ENCODE measurements at regions not wholly inside any gene's neighbourhood (a gene's known extent, or its start where the extent isn't known, plus 50 kb on each side); places are given as distances from the start of the nearest gene placed in this dataset.
"Not testable (repeated sequence)": the region's sequence is repeated elsewhere in the genome, so short reads cannot be mapped to it uniquely, and the experiment has no call there.

- H3K56ac ChIP-seq (replicated peaks; ENCODE audit: insufficient read length, low read depth, low read length); H3K4ac ChIP-seq (replicated peaks; ENCODE audit: insufficient read length, low read depth, low read length); H3K27me3 ChIP-seq (replicated peaks in 1 of 4; ENCODE audit: control insufficient read depth in 3 of 4, extremely low read depth in 1 of 4, insufficient read depth in 3 of 4, low read length in 3 of 4); H3K18ac ChIP-seq (ENCODE audit: extremely low read depth, low read length); H2BK12ac ChIP-seq (ENCODE audit: low read depth, low read length); H2BK120ac ChIP-seq (replicated peaks; ENCODE audit: low read depth, low read length); CTCF ChIA-PET (ENCODE audit: partially characterized antibody); H3K36me3 ChIP-seq (ENCODE audit: control insufficient read depth in 2 of 4, insufficient read depth in 4 of 4, low read length in 3 of 4); H3K4me1 ChIP-seq (replicated peaks in 1 of 4; ENCODE audit: control insufficient read depth in 3 of 4, insufficient read depth in 4 of 4, low read length in 3 of 4); H2AFZ ChIP-seq (ENCODE audit: low read length); H2AK5ac ChIP-seq (ENCODE audit: low read depth, low read length); H4K8ac ChIP-seq (ENCODE audit: extremely low read depth, insufficient read depth, low read length); H3K23me2 ChIP-seq (ENCODE audit: low read depth, low read length); DNase-seq (ENCODE audit: low read depth in 1 of 2, low spot score in 2 of 2); H4K91ac ChIP-seq (replicated peaks; ENCODE audit: insufficient read length, low read length); H3K27ac ChIP-seq (ENCODE audit: low read depth, low read length); H4K5ac ChIP-seq (ENCODE audit: insufficient read length, low read depth, low read length); H2BK20ac ChIP-seq (ENCODE audit: low read length); H3K14ac ChIP-seq (ENCODE audit: insufficient read length); H3K79me2 ChIP-seq (ENCODE audit: control insufficient read depth in 1 of 2, insufficient read depth in 2 of 2, low read length in 2 of 2); H2BK5ac ChIP-seq (ENCODE audit: low read depth, low read length); H4K20me1 ChIP-seq (replicated peaks in 1 of 2; ENCODE audit: control insufficient read depth in 1 of 2, insufficient read depth in 2 of 2, low read length in 2 of 2); H3K4me3 ChIP-seq (ENCODE audit: extremely low read depth in 1 of 4, insufficient read depth in 2 of 4, low read depth in 3 of 4, low read length in 4 of 4); FAIRE-seq; H3K4me2 ChIP-seq (ENCODE audit: insufficient read depth in 1 of 2, low read depth in 2 of 2, low read length in 2 of 2); H3K9ac ChIP-seq (replicated peaks in 1 of 4; ENCODE audit: extremely low read depth in 1 of 4, low read depth in 3 of 4, low read length in 3 of 4); H3K79me1 ChIP-seq (ENCODE audit: low read depth, low read length); POLR2A ChIA-PET (ENCODE audit: partially characterized antibody); H3K23ac ChIP-seq (ENCODE audit: insufficient read length); H2BK15ac ChIP-seq (ENCODE audit: low read length): not testable (repeated sequence)
- peaks cover 49 to 98% of the 10 kb centered on the region in 2 experiments for H3K9me3 ChIP-seq (ENCODE audit: insufficient read depth in 2 of 2, low read depth in 1 of 2, low read length in 1 of 2)
- WGBS, 2 experiments (ENCODE audit: extremely low coverage in 1 of 2, insufficient coverage in 1 of 2, insufficient read length in 1 of 2, insufficient replicate concordance in 2 of 2, low coverage in 1 of 2, low lambda C conversion rate in 2 of 2, missing lambda C conversion rate in 1 of 2): 44% methylated on average over 3 of the region's 10 CpGs; no CpG with 5 or more reads in 1 of the 2 experiments
Observed at GRCh38 chr14:105882011-105882410, 355.6 kb downstream of the TMEM121 start.

All from H1 (cell line).